Medulla oblongata (tissue), 1 donor: ENCODE measurements at regions not wholly inside any gene's neighbourhood (a gene's known extent, or its start where the extent isn't known, plus 50 kb on each side); places are given as distances from the start of the nearest gene placed in this dataset.
"Not testable (repeated sequence)": the region's sequence is repeated elsewhere in the genome, so short reads cannot be mapped to it uniquely, and the experiment has no call there.

Source experiments
- DNase-seq: peaks from one replicate; pipeline ENCODE4 v3.0.0-alpha.2; 2015; ENCODE audit errors: extremely low spot score

GRCh38 chr4:66840178-66840577 is 705.1 kb downstream of the CENPC start:
- DNase-seq = no peak

GRCh38 chr4:66837279-66837922 is 707.9 kb downstream of the CENPC start:
- no peak for DNase-seq

GRCh38 chr4:66829310-66829709 is 716.0 kb downstream of the CENPC start:
- DNase-seq = no peak

- no peak for DNase-seq
Measured at GRCh38 chr4:66820681-66821080, 724.6 kb downstream of the CENPC start.

- no peak for DNase-seq
Measured at GRCh38 chr4:66814277-66814676, 731.0 kb downstream of the CENPC start.

- no peak for DNase-seq
Measured at GRCh38 chr4:66805582-66805981, 739.7 kb downstream of the CENPC start.

- no peak for DNase-seq
Measured at GRCh38 chr4:66804979-66805378, 740.3 kb downstream of the CENPC start.

GRCh38 chr4:66797608-66798007 is 747.7 kb downstream of the CENPC start:
- DNase-seq = no peak

GRCh38 chr4:66795724-66796123 is 749.6 kb downstream of the CENPC start:
- no peak for DNase-seq

GRCh38 chr4:66794390-66795034 is 750.8 kb downstream of the CENPC start:
- no peak for DNase-seq

GRCh38 chr4:66791686-66792085 is 753.6 kb downstream of the CENPC start:
- no peak for DNase-seq

- no peak for DNase-seq
Measured at GRCh38 chr4:66785479-66785878, 759.8 kb downstream of the CENPC start.

GRCh38 chr4:66782751-66783150 is 762.6 kb downstream of the CENPC start:
- DNase-seq = not testable (repeated sequence)

GRCh38 chr4:66777097-66777496 is 768.2 kb downstream of the CENPC start:
- no peak for DNase-seq

GRCh38 chr4:66769441-66769840 is 775.9 kb downstream of the CENPC start:
- no peak for DNase-seq

- no peak for DNase-seq
Measured at GRCh38 chr4:66767442-66767841, 777.9 kb downstream of the CENPC start.

GRCh38 chr4:66766557-66766956 is 778.7 kb downstream of the CENPC start:
- no peak for DNase-seq

GRCh38 chr4:66750273-66750672 is 795.0 kb downstream of the CENPC start:
- no peak for DNase-seq

- DNase-seq = not testable (repeated sequence)
Measured at GRCh38 chr4:66746918-66747317, 798.4 kb downstream of the CENPC start.

- no peak for DNase-seq
Measured at GRCh38 chr4:66741081-66741480, 804.2 kb downstream of the CENPC start.

GRCh38 chr4:66736606-66737005 is 808.7 kb downstream of the CENPC start:
- peak; percentile 76 for DNase-seq

GRCh38 chr4:66728280-66728679 is 817.0 kb downstream of the CENPC start:
- no peak for DNase-seq

GRCh38 chr4:66712301-66712921 is 832.9 kb downstream of the CENPC start:
- not testable (repeated sequence) for DNase-seq
